K562 (cell line): ENCODE measurements at regions not wholly inside any gene's neighbourhood (a gene's known extent, or its start where the extent isn't known, plus 50 kb on each side); places are given as distances from the start of the nearest gene placed in this dataset.

Experiments used
- BRCA1 ChIP-seq, 2 experiments: fragments of 450-650 bp in 1 of 2; sonication (generic) in 1 of 2; formaldehyde crosslinking in 1 of 2; IDR thresholded peaks; 2 replicates each; pipeline versions ENCODE4 v1.5.0 to v1.6.1; 2017 to 2020; ENCODE audit warnings: mild to moderate bottlenecking in 1 of 2, missing genetic modification reagents in 1 of 2
- CTCF ChIP-seq, 3 experiments: IDR thresholded peaks in 2 of 3; conservative IDR thresholded peaks in 1 of 3; 2 replicates each; pipeline ENCODE4 v1.5.1; 2011 to 2012; ENCODE audit warnings: low read length in 3 of 3, mild to moderate bottlenecking in 3 of 3, control low read depth in 2 of 3, improper control_type of control experiment in 1 of 3, inconsistent platforms in 1 of 3, low read depth in 1 of 3, mixed read lengths in 1 of 3, moderate library complexity in 1 of 3; ENCODE audit not compliant: insufficient read depth in 2 of 3
- FOXA1 ChIP-seq: fragments of 450-650 bp; IDR thresholded peaks from 2 replicates; pipeline ENCODE4 v1.6.1; 2016; ENCODE audit warnings: mild to moderate bottlenecking, borderline replicate concordance
- HEY1 ChIP-seq: fragments of 250-450 bp; sonication (Bioruptor Pico); IDR thresholded peaks from 2 replicates; pipeline ENCODE4 v1.5.0; 2020; ENCODE audit warnings: mild to moderate bottlenecking, moderate library complexity, borderline replicate concordance
- NFIX ChIP-seq: fragments of 250-450 bp; sonication (Bioruptor Pico); IDR thresholded peaks from 2 replicates; pipeline ENCODE4 v1.4.0; 2020; ENCODE audit warnings: low read depth, mild to moderate bottlenecking, moderate library complexity
- PHB2 ChIP-seq: fragments of 450-650 bp; IDR thresholded peaks from 2 replicates; pipeline ENCODE4 v1.6.1; 2017; ENCODE audit warnings: low read depth
- POLR2A ChIP-seq: fragments of 450-650 bp; conservative IDR thresholded peaks from 2 replicates; pipeline ENCODE4 v1.6.1; 2016
- POLR2AphosphoS5 ChIP-seq: IDR thresholded peaks from 2 replicates; pipeline ENCODE4 v1.6.1; 2011; ENCODE audit warnings: mild to moderate bottlenecking, low read depth, low read length, moderate library complexity; ENCODE audit not compliant: control insufficient read depth, insufficient read depth
- RFX5 ChIP-seq: IDR thresholded peaks from 2 replicates; pipeline ENCODE4 v1.6.1; 2011; ENCODE audit warnings: low read depth, mild to moderate bottlenecking, improper control_type of control experiment, low read length
- SAFB2 ChIP-seq: fragments of 200-400 bp; formaldehyde crosslinking; IDR thresholded peaks from 2 replicates; pipeline ENCODE4 v1.6.1; 2018; ENCODE audit warnings: borderline replicate concordance, low read length, low read depth, moderate library complexity; ENCODE audit not compliant: severe bottlenecking

DNA sequence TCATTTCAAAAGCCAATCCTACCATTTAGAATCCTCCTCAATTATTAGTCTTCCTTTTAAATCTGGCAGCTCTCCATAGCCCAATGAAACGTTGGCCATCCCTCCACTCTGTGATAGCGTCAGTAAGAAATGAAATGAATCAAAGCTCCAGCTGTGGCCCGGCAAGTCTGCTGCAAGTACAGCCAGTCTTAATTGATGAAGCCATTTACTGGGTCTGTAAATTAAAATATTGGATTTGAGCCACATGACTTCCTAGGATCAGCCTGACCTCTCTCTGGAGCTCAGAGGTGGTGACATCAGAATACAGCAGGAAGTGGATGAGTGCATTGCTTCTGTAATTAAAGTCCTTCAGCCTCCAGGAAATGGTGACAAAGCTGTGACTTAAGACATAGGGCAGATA is 347.0 kb upstream of the LMCD1 start:
- TF ChIP-seq NFIX (CRISPR knock-in tag): no peak
- TF ChIP-seq CTCF (IDR thresholded peaks at IDR 0.05 in 2 of 3, conservative IDR thresholded peaks at IDR 0.05 in 1 of 3; ENCODE audit: insufficient read depth in 2 of 3, low read depth in 1 of 3, low read length in 3 of 3): no peak
- TF ChIP-seq FOXA1: no peak
- no peak for TF ChIP-seq SAFB2
- no peak for TF ChIP-seq POLR2AphosphoS5
- no peak for TF ChIP-seq POLR2A
- TF ChIP-seq PHB2: no peak
- TF ChIP-seq HEY1 (CRISPR knock-in tag): no peak
- TF ChIP-seq RFX5: no peak
- no peak for TF ChIP-seq BRCA1 (IDR thresholded peaks at IDR 0.05)
- TF ChIP-seq BRCA1 (CRISPR knock-in tag; IDR thresholded peaks at IDR 0.05): no peak
